ENCODE measurements at regions not wholly inside any gene's neighbourhood (a gene's known extent, or its start where the extent isn't known, plus 50 kb on each side); places are given as distances from the start of the nearest gene placed in this dataset.

DNA sequence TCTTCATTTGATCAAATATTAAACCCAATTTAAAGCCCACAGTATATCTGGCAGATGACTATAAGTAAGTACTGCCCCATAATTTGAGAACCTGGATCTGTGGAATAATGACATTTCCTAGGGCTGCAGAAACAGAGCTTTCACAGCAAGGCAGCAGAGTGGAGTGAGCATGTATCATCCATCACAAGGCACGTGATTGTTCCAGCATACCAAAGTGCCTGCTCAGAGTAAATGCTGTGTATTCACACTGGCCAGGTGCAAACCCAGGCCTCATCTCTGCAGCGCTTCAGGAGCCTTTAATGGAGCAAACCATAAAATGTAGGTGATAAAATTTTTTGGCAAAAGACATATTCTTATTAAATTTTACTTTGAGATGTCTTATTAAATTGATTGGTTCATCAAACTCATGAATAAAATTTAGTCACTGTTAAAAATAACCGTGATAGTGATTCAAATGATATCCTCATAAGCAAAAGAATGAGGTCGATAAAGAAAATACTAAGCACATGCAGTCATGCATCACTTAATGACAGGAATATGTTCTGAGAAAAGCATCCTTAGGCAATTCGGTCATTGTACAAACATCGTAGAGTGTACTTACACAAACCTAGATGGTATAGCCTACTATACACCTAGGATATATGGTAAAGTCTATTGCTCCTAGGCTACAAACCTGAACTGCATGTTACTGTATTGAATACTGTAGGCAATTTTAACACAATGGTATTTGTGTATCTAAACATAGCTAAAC is 99.3 kb upstream of the SLC24A5 start:
- no peak for TF ChIP-seq RARB (CRISPR knock-in tag; IDR thresholded peaks at IDR 0.05)
- no peak for TF ChIP-seq GLIS3 (CRISPR knock-in tag; IDR thresholded peaks at IDR 0.05)
- TF ChIP-seq, protein P1, sequence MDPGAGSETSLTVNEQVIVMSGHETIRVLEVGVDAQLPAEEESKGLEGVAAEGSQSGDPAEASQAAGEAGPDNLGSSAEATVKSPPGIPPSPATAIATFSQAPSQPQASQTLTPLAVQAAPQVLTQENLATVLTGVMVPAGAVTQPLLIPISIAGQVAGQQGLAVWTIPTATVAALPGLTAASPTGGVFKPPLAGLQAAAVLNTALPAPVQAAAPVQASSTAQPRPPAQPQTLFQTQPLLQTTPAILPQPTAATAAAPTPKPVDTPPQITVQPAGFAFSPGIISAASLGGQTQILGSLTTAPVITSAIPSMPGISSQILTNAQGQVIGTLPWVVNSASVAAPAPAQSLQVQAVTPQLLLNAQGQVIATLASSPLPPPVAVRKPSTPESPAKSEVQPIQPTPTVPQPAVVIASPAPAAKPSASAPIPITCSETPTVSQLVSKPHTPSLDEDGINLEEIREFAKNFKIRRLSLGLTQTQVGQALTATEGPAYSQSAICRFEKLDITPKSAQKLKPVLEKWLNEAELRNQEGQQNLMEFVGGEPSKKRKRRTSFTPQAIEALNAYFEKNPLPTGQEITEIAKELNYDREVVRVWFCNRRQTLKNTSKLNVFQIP (CRISPR knock-in tag; IDR thresholded peaks at IDR 0.05; ENCODE audit: borderline replicate concordance, low read depth), result no peak
- TF ChIP-seq CSDC2 (CRISPR knock-in tag; IDR thresholded peaks at IDR 0.05), result no peak
- no peak for TF ChIP-seq SNAI2 (CRISPR knock-in tag; IDR thresholded peaks at IDR 0.05)
- TF ChIP-seq, protein P2, sequence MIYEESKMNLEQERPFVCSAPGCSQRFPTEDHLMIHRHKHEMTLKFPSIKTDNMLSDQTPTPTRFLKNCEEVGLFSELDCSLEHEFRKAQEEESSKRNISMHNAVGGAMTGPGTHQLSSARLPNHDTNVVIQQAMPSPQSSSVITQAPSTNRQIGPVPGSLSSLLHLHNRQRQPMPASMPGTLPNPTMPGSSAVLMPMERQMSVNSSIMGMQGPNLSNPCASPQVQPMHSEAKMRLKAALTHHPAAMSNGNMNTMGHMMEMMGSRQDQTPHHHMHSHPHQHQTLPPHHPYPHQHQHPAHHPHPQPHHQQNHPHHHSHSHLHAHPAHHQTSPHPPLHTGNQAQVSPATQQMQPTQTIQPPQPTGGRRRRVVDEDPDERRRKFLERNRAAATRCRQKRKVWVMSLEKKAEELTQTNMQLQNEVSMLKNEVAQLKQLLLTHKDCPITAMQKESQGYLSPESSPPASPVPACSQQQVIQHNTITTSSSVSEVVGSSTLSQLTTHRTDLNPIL (CRISPR knock-in tag; IDR thresholded peaks at IDR 0.05; ENCODE audit: low read depth), result no peak
- TF ChIP-seq ZFP30 (CRISPR knock-in tag; IDR thresholded peaks at IDR 0.05), result no peak
- TF ChIP-seq, protein P3, sequence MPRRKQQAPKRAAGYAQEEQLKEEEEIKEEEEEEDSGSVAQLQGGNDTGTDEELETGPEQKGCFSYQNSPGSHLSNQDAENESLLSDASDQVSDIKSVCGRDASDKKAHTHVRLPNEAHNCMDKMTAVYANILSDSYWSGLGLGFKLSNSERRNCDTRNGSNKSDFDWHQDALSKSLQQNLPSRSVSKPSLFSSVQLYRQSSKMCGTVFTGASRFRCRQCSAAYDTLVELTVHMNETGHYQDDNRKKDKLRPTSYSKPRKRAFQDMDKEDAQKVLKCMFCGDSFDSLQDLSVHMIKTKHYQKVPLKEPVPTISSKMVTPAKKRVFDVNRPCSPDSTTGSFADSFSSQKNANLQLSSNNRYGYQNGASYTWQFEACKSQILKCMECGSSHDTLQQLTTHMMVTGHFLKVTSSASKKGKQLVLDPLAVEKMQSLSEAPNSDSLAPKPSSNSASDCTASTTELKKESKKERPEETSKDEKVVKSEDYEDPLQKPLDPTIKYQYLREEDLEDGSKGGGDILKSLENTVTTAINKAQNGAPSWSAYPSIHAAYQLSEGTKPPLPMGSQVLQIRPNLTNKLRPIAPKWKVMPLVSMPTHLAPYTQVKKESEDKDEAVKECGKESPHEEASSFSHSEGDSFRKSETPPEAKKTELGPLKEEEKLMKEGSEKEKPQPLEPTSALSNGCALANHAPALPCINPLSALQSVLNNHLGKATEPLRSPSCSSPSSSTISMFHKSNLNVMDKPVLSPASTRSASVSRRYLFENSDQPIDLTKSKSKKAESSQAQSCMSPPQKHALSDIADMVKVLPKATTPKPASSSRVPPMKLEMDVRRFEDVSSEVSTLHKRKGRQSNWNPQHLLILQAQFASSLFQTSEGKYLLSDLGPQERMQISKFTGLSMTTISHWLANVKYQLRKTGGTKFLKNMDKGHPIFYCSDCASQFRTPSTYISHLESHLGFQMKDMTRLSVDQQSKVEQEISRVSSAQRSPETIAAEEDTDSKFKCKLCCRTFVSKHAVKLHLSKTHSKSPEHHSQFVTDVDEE (CRISPR knock-in tag; IDR thresholded peaks at IDR 0.05), result no peak
- no peak for TF ChIP-seq PPARA (CRISPR knock-in tag; IDR thresholded peaks at IDR 0.05; ENCODE audit: borderline replicate concordance)
- no peak for TF ChIP-seq ARNTL (CRISPR knock-in tag; IDR thresholded peaks at IDR 0.05; ENCODE audit: borderline replicate concordance, low read depth)
- TF ChIP-seq ESRRG (CRISPR knock-in tag; IDR thresholded peaks at IDR 0.05), result no peak
- TF ChIP-seq TOX (CRISPR knock-in tag; IDR thresholded peaks at IDR 0.05; ENCODE audit: borderline replicate concordance), result no peak
- TF ChIP-seq OSR1 (CRISPR knock-in tag; IDR thresholded peaks at IDR 0.05), result no peak
- TF ChIP-seq ZNF8 (CRISPR knock-in tag; IDR thresholded peaks at IDR 0.05), result no peak
- no peak for TF ChIP-seq ISL1 (CRISPR knock-in tag; IDR thresholded peaks at IDR 0.05)
- no peak for TF ChIP-seq ZFP3 (CRISPR knock-in tag; IDR thresholded peaks at IDR 0.05)
- no peak for TF ChIP-seq ZC3H10 (CRISPR knock-in tag; IDR thresholded peaks at IDR 0.05)
- no peak for ATAC-seq

DNA sequence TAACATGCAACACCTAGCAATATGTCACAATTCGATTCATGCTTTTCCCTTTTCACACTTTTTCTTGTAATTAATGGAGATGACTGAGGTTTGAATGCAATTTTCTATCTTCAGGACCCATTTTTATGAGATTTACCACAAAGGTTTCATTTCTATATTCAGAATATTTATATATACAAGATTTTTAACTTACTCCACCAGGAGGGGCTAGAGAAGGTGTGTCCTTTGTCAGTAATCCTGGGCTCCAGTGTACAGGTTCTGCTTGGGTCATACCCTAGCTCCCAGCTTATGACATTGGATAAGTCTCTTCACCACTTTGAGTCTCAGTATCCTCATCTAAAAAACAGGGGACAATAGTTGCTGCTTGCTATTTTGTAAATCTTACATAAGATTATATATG is 95.7 kb upstream of the SLC24A5 start:
- TF ChIP-seq, protein P4, sequence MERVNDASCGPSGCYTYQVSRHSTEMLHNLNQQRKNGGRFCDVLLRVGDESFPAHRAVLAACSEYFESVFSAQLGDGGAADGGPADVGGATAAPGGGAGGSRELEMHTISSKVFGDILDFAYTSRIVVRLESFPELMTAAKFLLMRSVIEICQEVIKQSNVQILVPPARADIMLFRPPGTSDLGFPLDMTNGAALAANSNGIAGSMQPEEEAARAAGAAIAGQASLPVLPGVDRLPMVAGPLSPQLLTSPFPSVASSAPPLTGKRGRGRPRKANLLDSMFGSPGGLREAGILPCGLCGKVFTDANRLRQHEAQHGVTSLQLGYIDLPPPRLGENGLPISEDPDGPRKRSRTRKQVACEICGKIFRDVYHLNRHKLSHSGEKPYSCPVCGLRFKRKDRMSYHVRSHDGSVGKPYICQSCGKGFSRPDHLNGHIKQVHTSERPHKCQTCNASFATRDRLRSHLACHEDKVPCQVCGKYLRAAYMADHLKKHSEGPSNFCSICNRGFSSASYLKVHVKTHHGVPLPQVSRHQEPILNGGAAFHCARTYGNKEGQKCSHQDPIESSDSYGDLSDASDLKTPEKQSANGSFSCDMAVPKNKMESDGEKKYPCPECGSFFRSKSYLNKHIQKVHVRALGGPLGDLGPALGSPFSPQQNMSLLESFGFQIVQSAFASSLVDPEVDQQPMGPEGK (CRISPR knock-in tag; IDR thresholded peaks at IDR 0.05; ENCODE audit: borderline replicate concordance), result no peak
- no peak for TF ChIP-seq GLIS3 (CRISPR knock-in tag; IDR thresholded peaks at IDR 0.05)
- no peak for TF ChIP-seq ZNF70 (CRISPR knock-in tag; IDR thresholded peaks at IDR 0.05)
- TF ChIP-seq ESRRG (CRISPR knock-in tag; IDR thresholded peaks at IDR 0.05), result no peak
- no peak for TF ChIP-seq ISL1 (CRISPR knock-in tag; IDR thresholded peaks at IDR 0.05)
- no peak for TF ChIP-seq SNAI2 (CRISPR knock-in tag; IDR thresholded peaks at IDR 0.05)
- TF ChIP-seq ZNF565 (CRISPR knock-in tag; conservative IDR thresholded peaks at IDR 0.05; ENCODE audit: low read depth), result no peak
- TF ChIP-seq, protein P2 (CRISPR knock-in tag; IDR thresholded peaks at IDR 0.05; ENCODE audit: low read depth), result no peak
- no peak for TF ChIP-seq CSDC2 (CRISPR knock-in tag; IDR thresholded peaks at IDR 0.05)
- ATAC-seq, result no peak

DNA sequence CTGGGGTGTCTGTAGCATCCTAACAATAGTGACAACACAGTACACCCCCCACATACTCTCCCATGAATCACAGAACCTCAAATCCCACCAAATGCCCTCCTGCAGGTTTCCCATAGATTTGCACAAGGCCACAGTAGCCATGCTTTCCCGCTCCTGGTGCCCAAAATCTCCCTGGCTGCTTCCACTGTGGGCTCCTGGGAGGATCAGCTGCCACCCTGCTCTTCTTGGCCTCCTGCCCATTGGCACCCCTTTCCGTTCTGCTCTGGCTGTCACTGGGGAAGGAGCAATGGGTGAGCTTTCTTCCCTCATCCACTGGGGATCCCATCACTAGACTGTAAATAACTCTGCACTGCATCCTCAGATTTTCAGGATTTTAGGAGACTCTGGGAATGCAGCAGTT is 92.1 kb upstream of the SLC24A5 start:
- TF ChIP-seq OSR1 (CRISPR knock-in tag; IDR thresholded peaks at IDR 0.05) (no peak), BACH2 (CRISPR knock-in tag; IDR thresholded peaks at IDR 0.05; ENCODE audit: borderline replicate concordance) (no peak), TCF4 (CRISPR knock-in tag; IDR thresholded peaks at IDR 0.05; ENCODE audit: borderline replicate concordance) (no peak)
- TF ChIP-seq, protein P1 (CRISPR knock-in tag; IDR thresholded peaks at IDR 0.05; ENCODE audit: borderline replicate concordance, low read depth), result no peak
- no peak for ATAC-seq

All from SK-N-SH treated with all-trans-retinoic acid at 6 μM for 48 hours (cell line).